LNCAP (cell line): ENCODE measurements at regions not wholly inside any gene's neighbourhood (a gene's known extent, or its start where the extent isn't known, plus 50 kb on each side); places are given as distances from the start of the nearest gene placed in this dataset.

ENCODE experiments used
- CTCF ChIP-seq: fragments of 450-650 bp; IDR thresholded peaks from 2 replicates; pipeline ENCODE4 v1.5.1; 2017; ENCODE audit warnings: mild to moderate bottlenecking

GRCh38 chr9:115925424-115925823 lies 228.2 kb upstream of the PAPPA start:
- TF ChIP-seq CTCF = no peak

GRCh38 chr9:115930472-115930871 lies 223.1 kb upstream of the PAPPA start:
- TF ChIP-seq CTCF = no peak

- no peak for TF ChIP-seq CTCF
These were observed 215.1 kb upstream of the PAPPA start for GRCh38 chr9:115938479-115938878.

- TF ChIP-seq CTCF = no peak
These were observed 214.4 kb upstream of the PAPPA start for GRCh38 chr9:115939065-115939765.

- TF ChIP-seq CTCF = no peak
These were observed 211.9 kb upstream of the PAPPA start for GRCh38 chr9:115941561-115942315.

- TF ChIP-seq CTCF = no peak
These were observed 210.0 kb upstream of the PAPPA start for GRCh38 chr9:115943431-115944165.

GRCh38 chr9:115944166-115944948 lies 209.2 kb upstream of the PAPPA start:
- TF ChIP-seq CTCF = no peak
